Stromal cell of bone marrow (primary cell): ENCODE measurements at regions not wholly inside any gene's neighbourhood (a gene's known extent, or its start where the extent isn't known, plus 50 kb on each side); places are given as distances from the start of the nearest gene placed in this dataset.
"Not testable (repeated sequence)": the region's sequence is repeated elsewhere in the genome, so short reads cannot be mapped to it uniquely, and the experiment has no call there.

Experiments
- DNase-seq: peaks from one replicate; pipeline ENCODE4 v3.0.0-alpha.2; 2012; ENCODE audit warnings: low read depth

GRCh38 chr22:23460517-23461031 is 119.5 kb downstream of the IGLL1 start:
- DNase-seq: not testable (repeated sequence)

GRCh38 chr22:23459645-23460516 is 120.2 kb downstream of the IGLL1 start:
- not testable (repeated sequence) for DNase-seq

GRCh38 chr22:23458663-23459541 is 121.2 kb downstream of the IGLL1 start:
- DNase-seq: no peak

- DNase-seq: no peak
These were observed 122.6 kb downstream of the IGLL1 start for GRCh38 chr22:23457380-23457985.

GRCh38 chr22:23456666-23457379 is 123.3 kb downstream of the IGLL1 start:
- not testable (repeated sequence) for DNase-seq

GRCh38 chr22:23454345-23454744 is 125.7 kb downstream of the IGLL1 start:
- not testable (repeated sequence) for DNase-seq

GRCh38 chr22:23453277-23453676 is 126.8 kb downstream of the IGLL1 start:
- DNase-seq: no peak

- no peak for DNase-seq
These were observed 127.7 kb downstream of the IGLL1 start for GRCh38 chr22:23452231-23453010.

GRCh38 chr22:23451452-23452230 is 128.4 kb downstream of the IGLL1 start:
- DNase-seq: not testable (repeated sequence)

- not testable (repeated sequence) for DNase-seq
These were observed 129.3 kb downstream of the IGLL1 start for GRCh38 chr22:23450821-23451220.

- DNase-seq: no peak
These were observed 129.7 kb downstream of the IGLL1 start for GRCh38 chr22:23450434-23450795.

- DNase-seq: not testable (repeated sequence)
These were observed 130.2 kb downstream of the IGLL1 start for GRCh38 chr22:23449748-23450433.

GRCh38 chr22:23448499-23449288 is 131.4 kb downstream of the IGLL1 start:
- DNase-seq: not testable (repeated sequence)

- DNase-seq: no peak
These were observed 133.2 kb downstream of the IGLL1 start for GRCh38 chr22:23446796-23447350.

GRCh38 chr22:23446194-23446593 is 133.9 kb downstream of the IGLL1 start:
- not testable (repeated sequence) for DNase-seq

- DNase-seq: not testable (repeated sequence)
These were observed 136.2 kb downstream of the IGLL1 start for GRCh38 chr22:23443905-23444304.

GRCh38 chr22:23439581-23439980 is 140.5 kb downstream of the IGLL1 start:
- not testable (repeated sequence) for DNase-seq

GRCh38 chr22:23438216-23438615 is 141.9 kb downstream of the IGLL1 start:
- no peak for DNase-seq
